ENCODE measurements at regions not wholly inside any gene's neighbourhood (a gene's known extent, or its start where the extent isn't known, plus 50 kb on each side); places are given as distances from the start of the nearest gene placed in this dataset.
A peak's percentile ranks its signal among the peaks of the same experiment; 100 is the strongest.

DNA sequence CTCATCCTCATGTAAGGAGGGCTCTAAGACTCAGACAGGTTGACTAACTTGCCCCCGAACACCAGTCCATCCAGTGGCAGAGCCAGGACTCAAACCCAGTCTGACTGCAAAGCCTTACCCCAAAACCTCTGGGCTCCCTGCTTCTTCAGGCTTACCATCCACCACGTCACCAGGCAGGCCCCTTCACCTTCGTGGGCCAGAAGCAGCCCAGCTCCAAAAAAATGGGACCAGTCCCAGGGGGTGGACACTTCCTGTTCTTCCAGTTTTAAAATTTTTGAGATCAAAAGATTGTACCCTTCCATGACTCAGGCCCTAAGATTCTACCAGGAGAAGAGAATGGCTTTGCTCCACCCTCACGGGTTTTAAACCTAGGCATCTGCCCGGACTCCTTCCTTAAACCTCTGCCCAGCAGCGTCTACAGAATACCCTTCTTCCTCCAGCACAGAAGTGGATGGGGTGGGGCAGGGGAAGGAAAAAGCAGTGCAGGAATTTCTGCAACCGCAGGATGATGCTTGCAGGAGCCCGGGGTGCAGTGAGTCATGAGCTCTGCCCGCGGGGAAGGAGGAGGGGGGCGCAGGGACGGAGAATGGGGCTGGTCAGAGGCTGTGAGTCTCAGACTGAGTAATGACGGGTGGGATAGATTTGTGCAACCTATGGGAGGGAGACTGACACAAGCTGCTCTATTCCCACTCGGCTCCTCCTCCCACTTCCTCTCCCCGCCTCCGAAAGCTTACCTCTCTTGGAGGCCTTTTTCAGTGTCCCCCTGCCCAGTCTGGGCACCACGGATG is 50.4 kb upstream of the STXBP1 start (continued):
- TF ChIP-seq STAT5B (CRISPR knock-in tag; IDR thresholded peaks at IDR 0.05) (no peak), RAD21 (CRISPR knock-in tag; conservative IDR thresholded peaks at IDR 0.05 in 1 of 2, IDR thresholded peaks at IDR 0.05 in 1 of 2) (no peak), HOXB6 (CRISPR knock-in tag; IDR thresholded peaks at IDR 0.05; ENCODE audit: borderline replicate concordance) (no peak), NFXL1 (CRISPR knock-in tag; IDR thresholded peaks at IDR 0.05) (no peak), FUS (optimal IDR thresholded peaks at IDR 0.05; ENCODE audit: low read depth, low read length) (no peak), FOXM1 (IDR thresholded peaks at IDR 0.05; ENCODE audit: low read depth) (no peak), FOXM1 (CRISPR knock-in tag; IDR thresholded peaks at IDR 0.05; ENCODE audit: low read depth) (no peak), HIVEP1 (CRISPR knock-in tag; IDR thresholded peaks at IDR 0.05) (no peak), TAL1 (IDR thresholded peaks at IDR 0.05) (no peak), RFX7 (CRISPR knock-in tag; IDR thresholded peaks at IDR 0.05) (no peak), ZNF668 (CRISPR knock-in tag; IDR thresholded peaks at IDR 0.05) (no peak), ZFX (CRISPR knock-in tag; IDR thresholded peaks at IDR 0.05) (no peak), BRF1 (IDR thresholded peaks at IDR 0.05; ENCODE audit: borderline replicate concordance, extremely low read depth, insufficient read length) (no peak), NR4A1 (CRISPR knock-in tag; IDR thresholded peaks at IDR 0.05) (no peak), NR4A1 (tag; IDR thresholded peaks at IDR 0.05) (no peak), HMG20B (CRISPR knock-in tag; IDR thresholded peaks at IDR 0.05) (no peak), RBM15 (IDR thresholded peaks at IDR 0.05; ENCODE audit: insufficient read depth, low read length) (no peak), ZNF398 (CRISPR knock-in tag; IDR thresholded peaks at IDR 0.05) (no peak), ZNF589 (CRISPR knock-in tag; IDR thresholded peaks at IDR 0.05; ENCODE audit: low read depth) (0 out of 2 replicates have a peak, but pooled peaks have one; percentile 6), ILF3 (IDR thresholded peaks at IDR 0.05; ENCODE audit: borderline replicate concordance) (no peak)
- TF ChIP-seq, protein P1, sequence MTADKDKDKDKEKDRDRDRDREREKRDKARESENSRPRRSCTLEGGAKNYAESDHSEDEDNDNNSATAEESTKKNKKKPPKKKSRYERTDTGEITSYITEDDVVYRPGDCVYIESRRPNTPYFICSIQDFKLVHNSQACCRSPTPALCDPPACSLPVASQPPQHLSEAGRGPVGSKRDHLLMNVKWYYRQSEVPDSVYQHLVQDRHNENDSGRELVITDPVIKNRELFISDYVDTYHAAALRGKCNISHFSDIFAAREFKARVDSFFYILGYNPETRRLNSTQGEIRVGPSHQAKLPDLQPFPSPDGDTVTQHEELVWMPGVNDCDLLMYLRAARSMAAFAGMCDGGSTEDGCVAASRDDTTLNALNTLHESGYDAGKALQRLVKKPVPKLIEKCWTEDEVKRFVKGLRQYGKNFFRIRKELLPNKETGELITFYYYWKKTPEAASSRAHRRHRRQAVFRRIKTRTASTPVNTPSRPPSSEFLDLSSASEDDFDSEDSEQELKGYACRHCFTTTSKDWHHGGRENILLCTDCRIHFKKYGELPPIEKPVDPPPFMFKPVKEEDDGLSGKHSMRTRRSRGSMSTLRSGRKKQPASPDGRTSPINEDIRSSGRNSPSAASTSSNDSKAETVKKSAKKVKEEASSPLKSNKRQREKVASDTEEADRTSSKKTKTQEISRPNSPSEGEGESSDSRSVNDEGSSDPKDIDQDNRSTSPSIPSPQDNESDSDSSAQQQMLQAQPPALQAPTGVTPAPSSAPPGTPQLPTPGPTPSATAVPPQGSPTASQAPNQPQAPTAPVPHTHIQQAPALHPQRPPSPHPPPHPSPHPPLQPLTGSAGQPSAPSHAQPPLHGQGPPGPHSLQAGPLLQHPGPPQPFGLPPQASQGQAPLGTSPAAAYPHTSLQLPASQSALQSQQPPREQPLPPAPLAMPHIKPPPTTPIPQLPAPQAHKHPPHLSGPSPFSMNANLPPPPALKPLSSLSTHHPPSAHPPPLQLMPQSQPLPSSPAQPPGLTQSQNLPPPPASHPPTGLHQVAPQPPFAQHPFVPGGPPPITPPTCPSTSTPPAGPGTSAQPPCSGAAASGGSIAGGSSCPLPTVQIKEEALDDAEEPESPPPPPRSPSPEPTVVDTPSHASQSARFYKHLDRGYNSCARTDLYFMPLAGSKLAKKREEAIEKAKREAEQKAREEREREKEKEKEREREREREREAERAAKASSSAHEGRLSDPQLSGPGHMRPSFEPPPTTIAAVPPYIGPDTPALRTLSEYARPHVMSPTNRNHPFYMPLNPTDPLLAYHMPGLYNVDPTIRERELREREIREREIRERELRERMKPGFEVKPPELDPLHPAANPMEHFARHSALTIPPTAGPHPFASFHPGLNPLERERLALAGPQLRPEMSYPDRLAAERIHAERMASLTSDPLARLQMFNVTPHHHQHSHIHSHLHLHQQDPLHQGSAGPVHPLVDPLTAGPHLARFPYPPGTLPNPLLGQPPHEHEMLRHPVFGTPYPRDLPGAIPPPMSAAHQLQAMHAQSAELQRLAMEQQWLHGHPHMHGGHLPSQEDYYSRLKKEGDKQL (CRISPR knock-in tag; IDR thresholded peaks at IDR 0.05; ENCODE audit: borderline replicate concordance) = no peak
- TF ChIP-seq, protein P2, sequence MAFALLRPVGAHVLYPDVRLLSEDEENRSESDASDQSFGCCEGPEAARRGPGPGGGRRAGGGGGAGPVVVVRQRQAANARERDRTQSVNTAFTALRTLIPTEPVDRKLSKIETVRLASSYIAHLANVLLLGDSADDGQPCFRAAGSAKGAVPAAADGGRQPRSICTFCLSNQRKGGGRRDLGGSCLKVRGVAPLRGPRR (CRISPR knock-in tag; IDR thresholded peaks at IDR 0.05) = no peak
